ENCODE measurements at regions not wholly inside any gene's neighbourhood (a gene's known extent, or its start where the extent isn't known, plus 50 kb on each side); places are given as distances from the start of the nearest gene placed in this dataset.

DNA sequence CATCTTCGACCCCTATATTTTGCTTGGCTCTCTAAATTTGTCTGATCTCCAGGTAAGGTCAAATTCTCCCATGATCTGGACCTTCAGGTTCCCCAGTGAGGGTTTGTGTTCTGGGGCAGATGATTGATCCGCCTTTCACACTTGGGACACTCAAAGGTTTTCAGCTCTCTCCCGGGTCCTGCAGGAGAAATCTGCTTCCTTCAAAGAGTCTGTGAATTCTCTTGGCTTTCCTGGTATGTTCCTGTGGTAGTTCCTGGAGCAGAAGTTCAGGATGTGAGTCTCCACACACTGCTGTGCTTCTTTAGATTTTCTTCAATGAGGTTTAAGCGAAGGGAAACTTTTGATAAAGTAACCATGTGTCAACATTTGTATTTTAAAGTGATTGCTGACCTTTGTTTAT lies 318.0 kb downstream of the TAF11L14 start:
- CTCF ChIA-PET (ENCODE audit: low intra/inter-chr PET ratio): no interaction called here
- intact Hi-C loops (cut with micrococcal nuclease): no loop called here
- Histone ChIP-seq H2AFZ (ENCODE audit: low read depth, low read length) (no peak overlapping the region), H3K4me2 (ENCODE audit: insufficient read depth, low read length) (no peak overlapping the region), H3K79me2 (ENCODE audit: control insufficient read depth, insufficient read depth, low read length) (no peaks in the 10 kb centered on the region), H3K36me3 (ENCODE audit: control insufficient read depth, insufficient read depth, low read length) (no peaks in the 10 kb centered on the region), H3K9me3 (replicated peaks; ENCODE audit: control insufficient read depth, insufficient read depth, low read depth, low read length) (no peaks in the 10 kb centered on the region), H3K9ac (ENCODE audit: insufficient read depth in 1 of 2, low read depth in 2 of 2, low read length in 2 of 2) (no peak overlapping the region), H3K27ac (ENCODE audit: extremely low read depth, low read depth, low read length) (no peak overlapping the region), H3K4me3 (no peak overlapping the region), H4K20me1 (replicated peaks; ENCODE audit: control insufficient read depth, insufficient read depth, low read length) (no peaks in the 10 kb centered on the region), H3K4me1 (replicated peaks in 1 of 2; ENCODE audit: control insufficient read depth in 2 of 2, insufficient read depth in 2 of 2, low read length in 2 of 2) (no peaks in the 10 kb centered on the region), H3K27me3 (ENCODE audit: control insufficient read depth in 2 of 2, insufficient read depth in 2 of 2, low read length in 2 of 2) (no peaks in the 10 kb centered on the region), H3K9me1 (ENCODE audit: control insufficient read depth, insufficient read depth, low read length) (no peaks in the 10 kb centered on the region)
- no TSS peak for BruUV-seq (replicated peaks)
- POLR2A ChIA-PET: no interaction called here
- TF ChIP-seq SPI1 (IDR thresholded peaks at IDR 0.05; ENCODE audit: borderline replicate concordance, low read depth, low read length) (no peak), DACH1 (IDR thresholded peaks at IDR 0.05; ENCODE audit: partially characterized antibody) (no peak), HNRNPLL (IDR thresholded peaks at IDR 0.05; ENCODE audit: low read depth, low read length, poor library complexity, severe bottlenecking) (no peak)
- DNase-seq (ENCODE audit: extremely low read depth in 1 of 4, low spot score in 3 of 4) (no peak), ATAC-seq (no peak), FAIRE-seq (no peak)
- in situ Hi-C loops (cut with MboI): no loop called here
- WGBS (ENCODE audit: insufficient coverage, low coverage, missing lambda C conversion rate): 0% methylated on average over 4 of the region's 4 CpGs

DNA sequence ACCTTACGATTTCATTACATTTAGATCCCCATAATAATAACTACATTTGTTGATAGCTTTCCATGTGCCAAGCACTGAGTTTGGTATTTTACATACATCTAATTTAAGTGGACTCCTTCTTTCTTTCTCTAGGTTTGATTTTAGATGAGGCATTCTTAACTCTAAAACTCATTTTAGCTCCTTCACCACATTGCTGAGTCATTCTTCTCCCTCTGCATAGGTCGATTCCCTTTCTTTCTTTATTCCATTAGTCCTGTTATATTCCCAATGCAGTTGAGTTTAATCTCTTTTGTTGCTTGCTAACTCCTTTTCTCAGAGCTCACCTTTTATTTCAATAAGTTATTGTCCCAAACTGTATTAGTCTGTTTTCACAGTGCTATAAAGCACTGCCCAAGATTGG lies 329.8 kb downstream of the TAF11L14 start:
- Histone ChIP-seq H3K79me2 (ENCODE audit: control insufficient read depth, insufficient read depth, low read length) (no peaks in the 10 kb centered on the region), H3K9ac (ENCODE audit: insufficient read depth in 1 of 2, low read depth in 2 of 2, low read length in 2 of 2) (no peak overlapping the region), H3K27ac (ENCODE audit: extremely low read depth, low read depth, low read length) (no peak overlapping the region), H2AFZ (ENCODE audit: low read depth, low read length) (no peak overlapping the region), H3K36me3 (ENCODE audit: control insufficient read depth, insufficient read depth, low read length) (no peaks in the 10 kb centered on the region), H3K4me3 (no peak overlapping the region), H3K4me2 (ENCODE audit: insufficient read depth, low read length) (no peak overlapping the region), H3K27me3 (ENCODE audit: control insufficient read depth in 2 of 2, insufficient read depth in 2 of 2, low read length in 2 of 2) (no peaks in the 10 kb centered on the region), H3K9me1 (ENCODE audit: control insufficient read depth, insufficient read depth, low read length) (no peaks in the 10 kb centered on the region), H3K4me1 (replicated peaks in 1 of 2; ENCODE audit: control insufficient read depth in 2 of 2, insufficient read depth in 2 of 2, low read length in 2 of 2) (no peaks in the 10 kb centered on the region), H4K20me1 (replicated peaks; ENCODE audit: control insufficient read depth, insufficient read depth, low read length) (no peaks in the 10 kb centered on the region), H3K9me3 (replicated peaks; ENCODE audit: control insufficient read depth, insufficient read depth, low read depth, low read length) (no peaks in the 10 kb centered on the region)
- ChIA-PET CTCF (ENCODE audit: low intra/inter-chr PET ratio) (no interaction called here), POLR2A (no interaction called here)
- DNase-seq (ENCODE audit: extremely low read depth in 1 of 4, low spot score in 3 of 4) (no peak), FAIRE-seq (no peak), ATAC-seq (no peak)
- no peak for TF ChIP-seq ZNF133 (CRISPR knock-in tag; IDR thresholded peaks at IDR 0.05)
- 0% methylated on average over 2 of the region's 2 CpGs for WGBS (ENCODE audit: insufficient coverage, low coverage, missing lambda C conversion rate)
- intact Hi-C loops (cut with micrococcal nuclease) (no loop called here), in situ Hi-C loops (cut with MboI) (no loop called here)
- no TSS peak for BruUV-seq (replicated peaks)
